ENCODE measurements at regions not wholly inside any gene's neighbourhood (a gene's known extent, or its start where the extent isn't known, plus 50 kb on each side); places are given as distances from the start of the nearest gene placed in this dataset.

- DNase-seq = no peak
Observed at GRCh38 chr21:25331286-25331685, 276.0 kb downstream of the MRPL39 start.

GRCh38 chr21:25330266-25330665 is 277.0 kb downstream of the MRPL39 start:
- DNase-seq = no peak

DNA sequence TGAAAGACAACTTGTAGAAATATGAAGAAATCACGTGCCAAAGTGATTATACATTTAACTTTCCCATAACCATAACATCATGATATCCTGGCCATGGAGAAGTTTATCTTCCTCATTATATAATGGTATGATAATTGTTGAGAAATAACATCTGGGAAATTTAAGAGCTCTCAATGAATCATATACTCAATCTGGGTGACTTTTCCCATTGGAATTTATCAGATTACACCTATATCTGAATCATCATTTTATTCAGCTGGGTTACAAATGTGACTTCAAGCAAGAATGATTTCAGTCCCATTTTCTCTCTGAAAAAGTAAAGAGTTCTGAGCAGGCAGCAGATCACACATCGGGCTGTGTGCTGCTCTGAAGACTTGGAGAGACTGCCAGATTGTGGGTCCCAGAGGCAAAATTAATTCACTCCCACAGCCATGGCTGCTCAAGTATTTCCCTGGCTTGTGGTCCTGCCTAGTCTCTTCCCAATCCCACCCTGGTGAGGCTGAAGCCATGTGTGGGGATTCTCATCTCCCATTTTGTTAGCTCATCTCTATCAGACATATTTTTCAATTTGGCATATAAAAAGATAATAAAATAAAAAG is 278.0 kb downstream of the MRPL39 start:
- no peak for DNase-seq

DNA sequence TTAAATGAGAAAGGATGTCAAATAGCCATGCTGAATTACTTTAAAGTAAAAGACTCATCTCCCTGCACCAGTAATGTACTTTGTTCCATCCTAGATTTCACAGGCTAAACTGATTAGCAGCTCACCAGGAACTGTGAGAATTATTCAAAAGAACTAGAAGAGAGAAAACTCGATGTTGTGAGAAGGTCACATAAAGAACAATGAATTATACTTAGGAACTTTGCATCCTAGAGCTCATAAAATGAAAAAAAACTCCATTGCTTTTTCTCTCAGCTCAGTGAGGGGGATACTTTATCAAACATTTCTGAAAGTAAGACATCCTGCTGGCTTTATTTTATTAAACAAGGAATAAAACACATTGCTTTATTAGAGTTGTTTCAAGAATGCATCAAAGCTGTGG is 278.5 kb downstream of the MRPL39 start:
- no peak for DNase-seq

DNA sequence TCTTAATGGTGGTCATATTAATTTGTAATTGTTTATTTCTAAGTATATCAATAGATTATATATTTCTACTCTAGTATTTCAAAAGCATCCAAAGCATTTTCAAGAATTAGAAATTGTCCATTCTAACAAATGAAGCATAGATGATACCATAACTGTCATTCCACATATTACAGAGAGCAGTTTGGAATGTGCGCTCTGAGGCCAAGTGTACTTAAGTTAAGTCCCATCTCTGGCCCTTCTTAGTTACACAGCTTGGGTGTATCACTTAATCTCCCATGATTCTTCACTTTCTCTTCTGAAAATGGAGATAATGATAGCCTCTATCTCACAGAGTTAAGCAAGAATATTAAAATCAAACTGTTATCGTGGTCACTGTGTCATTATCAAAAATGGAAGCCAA is 281.1 kb downstream of the MRPL39 start:
- DNase-seq = no peak

GRCh38 chr21:25324666-25325065 is 282.6 kb downstream of the MRPL39 start:
- no peak for DNase-seq

- no peak for DNase-seq
Observed at GRCh38 chr21:25323356-25323949, 283.8 kb downstream of the MRPL39 start.

DNA sequence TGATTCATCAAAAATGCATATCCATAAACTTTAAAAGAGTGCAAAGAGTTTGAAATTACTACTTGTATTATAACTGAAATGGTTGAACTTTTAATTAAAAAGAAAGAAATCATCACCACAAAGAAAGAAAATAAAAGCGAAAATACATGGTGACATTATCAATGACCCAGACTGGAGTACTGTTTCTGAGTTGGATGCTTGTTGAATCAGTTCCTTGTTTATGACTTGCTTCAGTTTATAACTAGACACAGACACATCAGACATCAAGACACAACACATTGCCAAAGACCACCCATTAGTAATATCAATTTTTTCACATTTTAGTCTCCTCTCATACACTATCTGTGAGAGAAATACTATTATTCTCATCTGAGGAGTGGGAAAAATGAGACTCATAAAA is 293.0 kb downstream of the MRPL39 start:
- no peak for DNase-seq

- no peak for DNase-seq
Observed at GRCh38 chr21:25313829-25314228, 293.5 kb downstream of the MRPL39 start.

GRCh38 chr21:25307489-25307888 is 299.8 kb downstream of the MRPL39 start:
- no peak for DNase-seq

DNA sequence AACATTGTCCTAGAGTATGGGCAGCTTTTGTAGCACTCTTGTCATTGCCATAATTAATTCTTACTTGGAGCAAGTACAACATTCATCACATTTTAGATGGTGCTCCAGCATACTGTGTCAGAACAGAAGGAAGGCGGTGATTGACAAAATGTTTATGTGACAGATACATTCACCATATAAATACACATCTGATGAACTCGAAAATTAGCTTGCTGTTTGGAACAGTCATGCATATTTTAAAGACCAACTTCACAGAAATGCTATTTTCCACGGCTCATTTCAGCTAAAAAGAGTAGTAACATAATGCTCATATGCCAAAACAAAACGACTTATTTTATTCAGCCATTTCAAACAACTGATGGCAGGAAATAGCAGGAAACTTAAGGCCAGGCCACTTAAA is 302.7 kb downstream of the MRPL39 start:
- no peak for DNase-seq

DNA sequence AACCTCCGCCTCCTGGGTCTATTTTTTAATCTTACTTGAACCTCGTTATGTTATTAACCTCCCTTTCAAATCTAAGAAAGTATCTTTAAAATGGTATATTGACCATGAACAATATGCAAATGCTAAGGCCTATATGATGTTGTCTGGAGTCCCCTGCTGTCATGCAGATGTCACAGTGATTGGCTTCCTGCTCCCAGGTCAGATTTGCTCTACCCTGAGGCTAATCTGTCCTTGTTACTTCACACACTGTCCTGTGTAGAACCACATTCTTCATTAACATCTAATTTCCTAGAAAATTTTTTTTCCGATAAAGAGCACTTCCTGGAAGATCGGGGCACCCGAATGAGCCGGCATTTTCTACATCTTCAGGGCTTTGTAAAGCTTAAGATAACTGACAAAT is 306.6 kb downstream of the MRPL39 start:
- no peak for DNase-seq

GRCh38 chr21:25298512-25299491 is 308.5 kb downstream of the MRPL39 start:
- no peak for DNase-seq

GRCh38 chr21:25297117-25297516 is 310.2 kb downstream of the MRPL39 start:
- no peak for DNase-seq

DNA sequence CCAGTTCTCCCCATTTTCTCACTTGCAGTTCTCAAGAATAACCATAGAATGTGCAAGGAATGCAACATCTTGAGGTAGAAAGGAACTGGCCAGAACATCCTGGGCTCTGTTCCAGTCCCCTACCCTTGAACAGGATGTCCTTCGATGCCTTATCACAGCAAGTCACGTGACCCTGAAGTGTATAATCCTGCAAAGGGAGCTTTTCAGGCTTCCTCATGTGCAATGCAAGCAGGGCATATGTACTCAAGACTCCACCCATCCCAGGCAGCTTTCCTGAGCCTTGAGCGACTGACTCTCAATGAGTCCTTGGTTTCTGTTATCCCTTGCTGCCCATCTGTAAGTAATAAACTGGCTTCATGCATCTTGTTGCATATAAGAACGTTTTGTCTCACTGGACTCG is 311.0 kb downstream of the MRPL39 start:
- DNase-seq = no peak

DNA sequence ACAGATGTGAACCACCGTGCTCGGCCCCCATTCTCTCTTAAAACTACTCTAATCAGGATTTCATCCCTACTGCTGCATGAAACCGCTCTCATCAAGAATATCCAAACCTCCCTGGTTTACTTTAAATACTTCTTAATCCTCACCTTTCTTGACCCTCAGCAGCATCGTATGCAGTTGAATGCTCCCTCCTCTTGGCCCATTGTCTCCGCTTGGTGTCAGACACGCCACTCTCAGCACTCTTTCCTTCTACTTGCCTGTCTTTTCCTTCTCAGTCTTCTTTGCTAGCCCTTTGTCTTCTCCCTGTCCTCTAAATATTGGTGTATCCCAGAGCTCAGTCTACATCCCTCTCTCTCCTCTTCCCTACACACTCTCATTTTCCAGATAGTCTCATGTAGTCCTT is 314.9 kb downstream of the MRPL39 start:
- no peak for DNase-seq

GRCh38 chr21:25283720-25284119 is 323.6 kb downstream of the MRPL39 start:
- DNase-seq = no peak

DNA sequence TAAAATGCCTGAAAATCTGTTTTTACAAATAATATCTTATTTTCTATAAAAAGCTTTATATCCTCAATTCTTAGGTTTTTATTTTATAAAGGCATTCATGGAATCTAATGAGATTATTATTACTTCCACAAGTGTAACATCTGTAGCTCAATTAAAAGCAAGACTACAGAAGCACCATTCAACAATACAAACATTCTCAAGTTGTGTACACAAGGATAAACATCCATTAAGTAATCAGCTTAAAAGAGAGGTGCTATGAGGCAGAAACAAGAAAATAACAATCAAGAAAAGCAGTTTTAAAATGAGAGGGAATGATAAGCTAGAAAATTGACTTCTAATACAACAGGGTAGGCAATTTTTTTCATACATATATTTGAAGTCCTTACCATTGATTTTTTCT is 326.1 kb downstream of the MRPL39 start:
- DNase-seq = no peak

DNA sequence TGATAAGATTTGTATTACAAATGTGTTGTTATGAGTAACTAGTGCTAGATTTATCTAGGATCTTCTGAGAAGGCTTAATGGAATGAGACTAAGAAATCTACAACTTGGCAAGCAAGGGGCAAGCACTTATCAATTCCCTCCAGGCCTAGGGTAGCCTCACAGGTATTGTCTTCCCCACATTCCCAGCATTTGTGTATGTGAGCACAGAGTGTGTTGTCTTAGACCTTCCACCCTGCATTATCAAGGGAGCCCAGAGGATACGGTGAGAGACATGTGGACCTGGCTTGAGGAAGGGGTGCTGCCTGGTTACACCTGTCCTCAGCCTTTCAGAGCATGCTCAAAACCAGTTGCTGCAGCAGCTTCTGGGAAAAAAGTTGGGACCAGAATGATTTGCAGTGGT is 327.2 kb downstream of the MRPL39 start:
- DNase-seq = no peak

GRCh38 chr21:25273959-25274358 is 333.3 kb downstream of the MRPL39 start:
- peak in 1 of 51 donors; percentile 3 for DNase-seq

DNA sequence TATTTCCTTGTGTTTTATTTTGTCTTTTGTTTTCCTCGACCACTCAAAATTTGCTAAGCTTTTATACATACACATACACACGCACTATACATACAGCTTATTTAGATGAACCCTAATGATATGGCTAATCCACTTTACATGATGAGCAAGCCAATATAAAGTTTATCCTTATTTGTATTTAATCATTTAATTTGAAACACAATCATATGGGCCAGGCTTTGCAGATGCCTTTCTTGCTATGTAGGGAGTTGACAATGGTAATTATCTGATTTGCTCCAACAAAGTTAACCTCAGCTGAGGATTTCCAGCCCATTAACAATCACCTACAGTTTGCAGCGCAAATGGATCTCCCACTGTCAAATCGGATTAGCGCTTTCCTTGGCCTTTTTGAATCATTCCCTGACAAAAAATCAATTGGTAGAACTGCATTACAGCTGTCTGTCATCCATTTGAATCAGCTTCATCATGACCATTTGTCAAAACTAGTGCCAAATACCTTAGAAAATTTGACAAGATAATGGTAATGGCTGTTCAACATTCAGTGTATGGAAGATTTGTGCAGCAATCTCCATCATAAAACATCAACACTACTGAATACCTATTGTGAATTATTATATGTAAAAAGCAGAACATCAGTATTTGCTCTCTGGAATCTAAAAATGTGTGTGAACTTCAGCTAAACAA is 352.6 kb downstream of the MRPL39 start:
- DNase-seq = no peak

- no peak for DNase-seq
Observed at GRCh38 chr21:25246546-25246945, 360.7 kb downstream of the MRPL39 start.

Measured in hypothalamus (tissue), 51 donors.